SK-N-SH treated with all-trans-retinoic acid at 6 μM for 48 hours (cell line): ENCODE measurements at regions not wholly inside any gene's neighbourhood (a gene's known extent, or its start where the extent isn't known, plus 50 kb on each side); places are given as distances from the start of the nearest gene placed in this dataset.

Source experiments
- CSDC2 ChIP-seq: fragments of 250-450 bp; sonication (Bioruptor Pico); IDR thresholded peaks from 2 replicates; pipeline ENCODE4 v1.5.0; 2020; ENCODE audit warnings: mild to moderate bottlenecking, moderate library complexity
- ZFP30 ChIP-seq: fragments of 450-650 bp; formaldehyde crosslinking; IDR thresholded peaks from 2 replicates; pipeline ENCODE4 v1.5.0; 2022; ENCODE audit warnings: mild to moderate bottlenecking, moderate library complexity

DNA sequence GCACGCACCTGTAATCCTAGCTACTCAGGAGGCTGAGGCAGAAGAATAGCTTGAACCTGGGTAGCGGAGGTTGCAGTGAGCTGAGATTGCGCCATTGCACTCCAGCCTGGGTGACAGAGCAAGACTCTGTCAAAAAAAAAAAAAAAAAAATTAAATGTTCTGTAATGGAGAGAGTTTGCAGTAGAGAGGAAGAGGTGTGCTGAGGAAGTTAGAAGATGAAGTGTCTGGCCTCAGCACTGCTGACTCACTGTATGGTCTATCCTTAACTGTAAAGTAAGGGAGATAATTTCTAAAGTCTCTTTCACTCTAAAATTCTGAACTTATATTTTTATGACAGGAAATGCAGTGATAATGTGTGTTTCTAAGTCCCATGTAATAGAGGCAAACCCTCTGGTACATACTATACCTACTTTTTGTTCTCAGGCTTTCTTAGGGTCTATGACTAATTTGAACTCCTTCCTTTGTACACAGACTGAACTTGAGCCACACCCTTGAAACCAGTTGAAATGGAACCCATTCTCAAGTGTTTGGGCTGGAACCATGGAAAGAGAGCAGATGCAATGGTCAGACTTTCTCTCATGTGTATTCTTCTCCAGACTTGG lies 278.1 kb upstream of the FAR2 start:
- TF ChIP-seq ZFP30 (CRISPR knock-in tag) = no peak
- no peak for TF ChIP-seq CSDC2 (CRISPR knock-in tag)
